ENCODE measurements at regions not wholly inside any gene's neighbourhood (a gene's known extent, or its start where the extent isn't known, plus 50 kb on each side); places are given as distances from the start of the nearest gene placed in this dataset.

DNA sequence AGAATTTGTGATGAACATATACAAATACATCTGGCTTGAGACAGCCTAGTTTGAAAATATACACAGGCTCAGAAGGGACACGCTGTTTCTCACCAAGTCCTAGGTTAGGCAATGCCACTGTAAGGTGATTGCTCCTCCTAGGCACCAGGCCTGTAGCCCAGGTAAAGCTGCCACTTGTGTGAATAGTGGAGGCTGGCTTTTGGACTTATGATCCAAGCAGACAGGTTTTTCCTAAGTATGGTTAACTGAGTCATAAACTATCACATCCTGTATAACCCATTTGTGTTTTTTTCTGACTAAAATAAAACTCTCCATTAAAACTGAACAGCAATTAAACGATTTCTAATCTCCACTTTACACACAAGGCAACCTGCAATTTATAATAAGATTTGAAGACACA is 81.0 kb downstream of the SEMA4F start:
- no peak for DNase-seq (ENCODE audit: low read depth in 3 of 3, low spot score in 2 of 3)

- DNase-seq (ENCODE audit: low read depth in 3 of 3, low spot score in 2 of 3), result no peak
Measured at GRCh38 chr2:74735564-74735963, 81.5 kb downstream of the SEMA4F start.

DNA sequence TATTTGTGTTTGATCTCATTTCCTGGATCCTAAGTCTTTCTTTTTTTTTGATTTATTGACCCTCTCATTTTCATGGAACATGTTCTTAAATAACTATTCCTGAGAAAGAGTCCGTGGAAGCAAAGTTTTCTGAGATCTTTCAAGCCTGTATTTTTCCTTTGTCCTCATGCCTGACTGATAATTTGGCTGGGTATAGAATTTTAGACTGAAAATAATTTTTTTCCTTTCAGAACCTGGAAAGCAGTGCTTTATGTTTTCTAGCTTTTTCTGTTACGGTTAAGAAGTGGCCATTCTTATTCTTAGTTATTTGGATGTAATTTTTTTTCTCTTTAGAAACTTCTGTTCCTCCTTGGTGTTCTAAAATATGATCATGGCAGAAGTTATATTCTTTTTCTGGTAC is 82.5 kb downstream of the SEMA4F start:
- no peak for DNase-seq (ENCODE audit: low read depth in 3 of 3, low spot score in 2 of 3)

DNA sequence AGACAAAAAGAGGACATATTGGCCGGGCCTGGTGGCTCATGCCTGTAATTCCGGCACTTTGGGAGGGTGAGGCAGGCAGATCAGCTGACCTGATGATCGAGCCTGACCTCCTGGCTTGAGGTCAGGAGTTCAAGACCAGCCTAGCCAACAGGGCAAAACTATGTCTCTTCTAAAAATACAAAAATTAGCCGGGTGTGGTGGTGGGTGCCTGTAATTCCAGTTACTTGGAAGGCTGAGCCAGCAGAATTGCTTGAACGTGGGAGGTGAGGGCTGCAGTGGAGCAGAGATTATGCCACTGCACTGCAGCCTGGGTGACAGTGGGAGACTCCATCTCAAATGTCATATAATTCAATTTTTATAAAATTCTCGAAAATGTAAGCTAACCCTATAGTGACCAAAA is 84.5 kb downstream of the SEMA4F start:
- no peak for DNase-seq (ENCODE audit: low read depth in 3 of 3, low spot score in 2 of 3)

GRCh38 chr2:74739129-74739528 is 85.1 kb downstream of the SEMA4F start:
- DNase-seq (ENCODE audit: low read depth in 3 of 3, low spot score in 2 of 3), result no peak

GRCh38 chr2:74739733-74740241 is 85.7 kb downstream of the SEMA4F start:
- DNase-seq (ENCODE audit: low read depth in 3 of 3, low spot score in 2 of 3), result no peak

GRCh38 chr2:74740395-74740740 is 86.3 kb downstream of the SEMA4F start:
- DNase-seq (ENCODE audit: low read depth in 3 of 3, low spot score in 2 of 3), result no peak

DNA sequence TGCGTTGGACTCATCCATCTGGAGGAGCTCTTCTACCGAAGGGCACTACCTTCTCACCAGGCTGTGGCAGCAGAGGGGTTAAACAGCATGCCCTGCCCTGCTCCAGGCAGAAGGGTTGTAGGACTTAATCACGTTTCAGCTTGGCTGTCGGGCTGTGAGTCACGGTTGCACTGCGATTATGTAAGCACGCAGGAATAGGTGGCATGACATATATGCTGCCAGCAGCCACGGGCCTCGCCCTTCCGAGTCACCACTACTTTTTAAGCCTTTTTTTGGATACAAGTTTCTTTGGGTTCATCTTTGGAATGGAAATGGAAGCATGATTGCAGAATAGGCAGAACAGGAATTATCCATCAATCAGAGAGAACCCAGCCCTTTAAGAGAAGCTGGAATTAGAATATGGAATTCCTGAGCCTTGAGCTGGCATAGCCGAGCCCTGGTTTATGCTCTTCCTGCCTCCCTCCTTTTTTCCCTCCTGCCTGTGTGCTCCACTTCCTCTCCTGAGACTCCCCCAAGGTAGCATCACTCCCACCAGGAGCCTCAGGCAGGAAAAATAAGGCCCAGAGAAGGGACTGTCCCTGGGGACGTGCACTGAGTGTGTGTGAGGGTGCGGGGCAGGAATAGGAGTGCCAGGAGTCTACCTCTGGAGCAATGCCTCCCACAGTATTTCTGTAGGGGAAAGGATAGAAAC is 86.8 kb downstream of the SEMA4F start:
- no peak for DNase-seq (ENCODE audit: low read depth in 3 of 3, low spot score in 2 of 3)

DNA sequence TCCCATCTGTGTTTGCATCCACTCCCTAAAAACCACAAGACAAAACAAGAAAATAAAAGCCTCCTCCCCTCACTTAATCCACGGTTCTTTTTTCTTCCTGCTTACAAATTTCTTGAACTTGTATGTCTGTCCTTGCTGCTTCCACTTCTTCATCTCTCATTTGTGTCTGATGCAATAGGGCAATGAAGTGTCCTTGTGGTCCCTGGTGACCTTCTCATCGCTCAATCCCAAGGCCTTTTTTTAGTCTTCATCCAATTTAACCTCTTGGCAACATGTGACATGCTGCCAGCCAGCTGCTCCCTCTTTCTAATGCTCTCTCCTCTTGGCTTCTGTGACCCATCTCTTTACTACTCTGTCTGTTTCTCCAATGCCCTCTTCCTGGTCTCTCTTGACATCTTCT is 87.6 kb downstream of the SEMA4F start:
- DNase-seq (ENCODE audit: low read depth in 3 of 3, low spot score in 2 of 3), result no peak

DNA sequence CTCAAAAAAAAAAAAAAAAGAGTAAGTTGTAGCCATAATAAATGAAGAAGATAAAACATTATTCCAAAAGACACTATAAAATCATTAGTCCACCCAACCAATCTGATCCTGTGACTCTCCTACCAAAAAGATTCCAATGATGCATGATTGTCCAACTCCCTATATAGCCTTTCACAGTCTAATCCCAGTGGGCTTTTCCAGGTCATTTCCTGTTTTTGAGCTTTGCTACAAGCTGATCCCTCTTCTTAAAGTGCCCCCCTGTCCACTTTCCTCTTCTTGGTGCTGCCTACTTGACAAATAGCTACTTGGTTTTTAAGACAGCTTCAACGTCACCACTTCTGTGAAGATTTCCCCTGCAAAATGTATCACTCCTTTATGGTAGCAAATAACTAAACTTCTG is 88.4 kb downstream of the SEMA4F start:
- DNase-seq (ENCODE audit: low read depth in 3 of 3, low spot score in 2 of 3), result no peak

DNA sequence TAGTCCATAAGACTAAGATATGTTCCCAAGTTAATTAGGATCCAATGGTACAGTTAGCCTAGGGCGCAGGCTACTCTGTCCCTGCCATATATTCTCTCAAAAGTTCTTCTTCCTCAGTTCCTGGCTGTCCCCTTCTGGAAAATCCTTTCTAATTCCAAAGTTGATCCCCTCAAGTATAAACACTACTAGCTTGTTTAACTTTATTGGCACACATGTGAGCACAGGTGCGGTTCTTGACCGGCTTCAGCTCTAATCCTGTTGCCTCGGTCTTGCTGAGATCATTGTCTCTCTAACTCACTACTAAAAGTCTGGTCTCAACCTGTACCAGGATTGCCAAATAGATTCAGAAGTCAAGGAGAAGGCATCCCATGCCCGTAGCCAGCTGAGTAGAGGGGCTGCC is 89.0 kb downstream of the SEMA4F start:
- no peak for DNase-seq (ENCODE audit: low read depth in 3 of 3, low spot score in 2 of 3)

- DNase-seq (ENCODE audit: low read depth in 3 of 3, low spot score in 2 of 3), result no peak
Measured at GRCh38 chr2:74743778-74744177, 89.7 kb downstream of the SEMA4F start.

DNA sequence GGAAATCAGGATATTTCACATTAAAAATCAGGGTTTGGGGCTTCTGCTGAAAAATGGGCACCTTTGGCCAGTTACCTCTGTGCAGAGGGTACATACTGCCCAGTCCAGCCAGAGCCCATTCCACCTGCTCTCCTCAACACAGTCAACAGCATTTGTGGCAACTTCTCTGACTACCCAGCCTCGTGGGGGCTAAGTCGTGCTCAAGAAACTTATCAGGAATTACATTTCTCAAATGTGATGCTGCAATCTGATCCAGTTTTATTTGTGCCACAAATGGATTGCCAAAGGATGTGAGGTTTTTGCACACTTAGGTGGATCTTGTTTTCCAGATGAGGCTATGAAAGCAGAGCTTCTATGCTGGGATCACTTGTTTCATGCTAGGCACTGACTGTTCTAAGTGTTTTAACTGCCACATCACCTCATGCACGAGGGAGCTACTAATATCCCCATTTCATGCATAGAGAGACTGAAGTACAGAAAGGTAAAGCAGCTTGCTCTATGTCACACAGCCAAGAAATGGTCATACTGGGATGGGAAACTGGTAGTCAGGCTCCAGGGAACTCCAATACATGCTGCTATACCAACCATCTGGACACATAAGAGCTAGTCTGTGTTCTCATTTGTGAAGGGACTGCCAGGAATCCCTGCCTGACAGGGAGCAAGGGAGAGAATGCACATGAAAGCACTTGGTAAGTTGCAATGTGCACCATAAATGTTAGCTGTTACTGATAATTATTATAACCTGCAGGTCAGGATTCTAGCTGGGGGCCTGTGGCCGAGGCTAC is 89.0 kb upstream of the HK2 start:
- no peak for DNase-seq (ENCODE audit: low read depth in 3 of 3, low spot score in 2 of 3)

DNA sequence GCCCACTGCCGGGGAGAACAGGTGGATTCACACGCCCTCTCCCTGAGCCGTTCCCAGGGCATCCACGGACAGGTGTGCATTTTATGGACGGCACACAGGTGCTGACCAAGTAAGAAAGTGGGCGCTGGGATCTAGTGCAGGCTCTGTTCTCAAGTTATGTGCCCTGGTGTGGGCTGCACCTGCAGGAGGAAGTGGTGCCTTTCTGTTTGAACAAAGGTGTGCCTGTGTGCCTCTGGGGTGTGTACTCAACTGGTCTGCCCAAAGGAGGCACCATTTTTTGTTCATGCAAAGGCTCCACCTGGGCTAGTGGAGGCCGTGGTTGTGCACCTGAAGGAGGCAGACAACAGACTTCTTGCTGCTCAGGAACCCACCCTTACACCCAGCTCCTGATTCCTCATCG is 88.2 kb upstream of the HK2 start:
- DNase-seq (ENCODE audit: low read depth in 3 of 3, low spot score in 2 of 3), result no peak

GRCh38 chr2:74746480-74746879 is 87.4 kb upstream of the HK2 start:
- DNase-seq (ENCODE audit: low read depth in 3 of 3, low spot score in 2 of 3), result no peak

- no peak for DNase-seq (ENCODE audit: low read depth in 3 of 3, low spot score in 2 of 3)
Measured at GRCh38 chr2:74747411-74748080, 86.4 kb upstream of the HK2 start.

DNA sequence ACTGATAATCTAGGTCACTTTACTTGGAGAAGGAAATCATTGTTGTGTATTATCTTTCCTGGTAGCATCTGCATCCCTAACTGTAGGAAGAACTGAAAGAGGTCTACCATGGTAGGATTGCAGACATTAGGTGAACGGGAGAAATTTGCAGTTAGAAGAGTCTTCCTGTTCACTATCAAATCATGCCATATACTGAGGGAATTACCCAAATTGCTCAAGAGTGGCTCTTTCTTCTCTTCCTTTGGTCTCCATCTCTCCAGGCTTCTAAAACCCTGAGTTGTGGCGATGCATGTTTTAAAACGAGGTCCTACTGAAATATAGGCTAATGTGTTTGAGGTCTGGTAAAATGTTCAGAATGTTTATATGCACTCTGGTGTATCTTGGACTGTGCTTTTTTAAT is 85.3 kb upstream of the HK2 start:
- no peak for DNase-seq (ENCODE audit: low read depth in 3 of 3, low spot score in 2 of 3)

GRCh38 chr2:74749432-74749831 is 84.5 kb upstream of the HK2 start:
- DNase-seq (ENCODE audit: low read depth in 3 of 3, low spot score in 2 of 3), result no peak

DNA sequence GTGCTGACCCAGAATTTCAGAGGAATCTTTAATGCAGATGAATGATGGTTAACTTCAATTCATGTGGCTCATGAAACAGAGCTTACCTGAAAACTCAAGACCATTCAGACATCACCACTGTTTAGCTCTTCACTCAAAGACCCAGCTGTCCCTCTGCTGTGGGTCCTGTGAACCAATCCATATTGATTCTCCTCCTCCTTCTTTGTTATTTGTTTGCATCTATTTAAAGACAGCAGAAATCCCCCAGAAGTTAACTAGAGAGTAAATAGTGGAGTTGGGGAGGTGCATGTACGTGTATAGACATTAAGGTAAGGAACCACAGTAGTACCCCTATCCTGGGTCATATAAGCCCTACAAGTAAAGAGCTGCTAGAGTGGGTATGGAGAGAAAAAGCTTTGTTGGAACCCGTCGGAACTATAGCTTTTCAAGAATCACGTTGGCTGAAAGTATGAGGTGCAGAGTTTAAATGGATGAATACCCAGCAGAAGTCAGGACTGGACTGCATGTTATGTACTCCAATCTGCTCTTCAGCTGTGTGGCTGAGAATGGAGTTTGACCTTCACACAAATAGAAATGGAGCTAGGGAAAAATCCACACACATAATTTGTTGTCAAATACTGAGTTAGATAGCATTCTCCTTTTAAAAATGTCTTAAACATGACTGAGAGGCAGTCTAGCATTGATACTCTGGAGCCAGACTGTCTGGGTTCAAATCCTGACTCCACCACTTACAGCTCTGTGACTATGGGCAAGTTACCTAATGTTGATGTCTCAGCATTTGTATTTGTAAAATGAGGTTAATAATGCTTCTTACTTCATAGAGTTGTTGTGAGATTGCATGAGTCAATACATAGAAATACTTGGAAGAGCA is 81.7 kb upstream of the HK2 start:
- no peak for DNase-seq (ENCODE audit: low read depth in 3 of 3, low spot score in 2 of 3)

DNA sequence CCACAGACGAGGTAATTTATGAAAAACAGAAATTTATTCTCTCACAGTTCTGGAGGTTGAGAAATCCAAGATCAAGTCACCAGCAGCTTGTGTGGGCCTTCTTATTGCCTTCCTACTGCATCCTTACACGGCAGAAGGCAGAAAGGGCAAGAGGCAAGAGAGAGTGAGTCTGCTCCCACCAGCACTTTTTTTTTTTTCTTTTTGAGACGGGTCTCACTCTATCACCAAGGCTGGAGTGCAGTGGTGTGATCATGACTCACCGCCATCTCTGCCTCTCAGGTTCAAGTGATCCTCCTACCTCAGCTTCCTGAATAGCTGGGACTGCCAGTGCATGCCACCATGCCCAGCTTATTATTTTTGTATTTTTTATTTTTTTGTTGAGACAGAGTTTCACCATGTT is 78.5 kb upstream of the HK2 start:
- DNase-seq (ENCODE audit: low read depth in 3 of 3, low spot score in 2 of 3), result no peak

GRCh38 chr2:74756356-74756890 is 77.5 kb upstream of the HK2 start:
- no peak for DNase-seq (ENCODE audit: low read depth in 3 of 3, low spot score in 2 of 3)

Data from right renal cortex interstitium (tissue), 3 donors.